Breast epithelium (tissue), 3 donors: ENCODE measurements at regions not wholly inside any gene's neighbourhood (a gene's known extent, or its start where the extent isn't known, plus 50 kb on each side); places are given as distances from the start of the nearest gene placed in this dataset.

ENCODE experiments used
- POLR2A ChIP-seq: fragments of 450-650 bp; IDR thresholded peaks from one replicate; pipeline ENCODE4 v1.6.1; 2016; ENCODE audit warnings: antibody characterized with exemption, mild to moderate bottlenecking, moderate library complexity
- POLR2AphosphoS5 ChIP-seq, 3 donors: sonication (generic); formaldehyde crosslinking; IDR thresholded peaks; one replicate each; pipeline ENCODE4 v1.6.1; 2017; ENCODE audit warnings: antibody characterized with exemption in 3 of 3
- TF ChIP-seq, protein P1 (sequence below), 3 donors: fragments of 450-650 bp; IDR thresholded peaks; one replicate each; pipeline ENCODE4 v1.5.1; 2016 to 2017; ENCODE audit warnings: antibody characterized with exemption in 3 of 3, mild to moderate bottlenecking in 3 of 3, moderate library complexity in 3 of 3

DNA sequence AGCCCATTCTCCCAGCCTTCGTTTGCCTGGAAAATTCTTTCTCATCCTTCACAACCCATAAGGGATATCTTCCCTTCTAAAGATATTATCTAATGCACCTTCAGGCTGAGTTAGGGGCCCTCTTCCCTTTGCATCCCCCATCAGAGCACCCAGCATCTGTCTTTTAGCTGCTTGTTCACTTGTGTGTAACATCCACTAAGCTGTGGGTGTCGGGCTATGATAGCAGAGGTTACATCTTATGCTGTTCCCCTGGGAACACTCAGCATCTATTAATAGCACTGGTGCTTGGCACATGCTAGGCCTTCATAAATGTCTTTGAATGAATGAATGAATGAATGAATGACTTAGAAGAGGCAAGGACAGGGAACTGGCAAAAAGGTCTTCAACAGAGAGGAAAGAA lies 131.8 kb downstream of the NUAK1 start:
- TF ChIP-seq POLR2A (no peak), POLR2AphosphoS5 (IDR thresholded peaks at IDR 0.05) (no peak)
- TF ChIP-seq, protein P1, sequence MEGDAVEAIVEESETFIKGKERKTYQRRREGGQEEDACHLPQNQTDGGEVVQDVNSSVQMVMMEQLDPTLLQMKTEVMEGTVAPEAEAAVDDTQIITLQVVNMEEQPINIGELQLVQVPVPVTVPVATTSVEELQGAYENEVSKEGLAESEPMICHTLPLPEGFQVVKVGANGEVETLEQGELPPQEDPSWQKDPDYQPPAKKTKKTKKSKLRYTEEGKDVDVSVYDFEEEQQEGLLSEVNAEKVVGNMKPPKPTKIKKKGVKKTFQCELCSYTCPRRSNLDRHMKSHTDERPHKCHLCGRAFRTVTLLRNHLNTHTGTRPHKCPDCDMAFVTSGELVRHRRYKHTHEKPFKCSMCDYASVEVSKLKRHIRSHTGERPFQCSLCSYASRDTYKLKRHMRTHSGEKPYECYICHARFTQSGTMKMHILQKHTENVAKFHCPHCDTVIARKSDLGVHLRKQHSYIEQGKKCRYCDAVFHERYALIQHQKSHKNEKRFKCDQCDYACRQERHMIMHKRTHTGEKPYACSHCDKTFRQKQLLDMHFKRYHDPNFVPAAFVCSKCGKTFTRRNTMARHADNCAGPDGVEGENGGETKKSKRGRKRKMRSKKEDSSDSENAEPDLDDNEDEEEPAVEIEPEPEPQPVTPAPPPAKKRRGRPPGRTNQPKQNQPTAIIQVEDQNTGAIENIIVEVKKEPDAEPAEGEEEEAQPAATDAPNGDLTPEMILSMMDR (IDR thresholded peaks at IDR 0.05) = no peak
